ENCODE measurements at regions not wholly inside any gene's neighbourhood (a gene's known extent, or its start where the extent isn't known, plus 50 kb on each side); places are given as distances from the start of the nearest gene placed in this dataset.

DNA sequence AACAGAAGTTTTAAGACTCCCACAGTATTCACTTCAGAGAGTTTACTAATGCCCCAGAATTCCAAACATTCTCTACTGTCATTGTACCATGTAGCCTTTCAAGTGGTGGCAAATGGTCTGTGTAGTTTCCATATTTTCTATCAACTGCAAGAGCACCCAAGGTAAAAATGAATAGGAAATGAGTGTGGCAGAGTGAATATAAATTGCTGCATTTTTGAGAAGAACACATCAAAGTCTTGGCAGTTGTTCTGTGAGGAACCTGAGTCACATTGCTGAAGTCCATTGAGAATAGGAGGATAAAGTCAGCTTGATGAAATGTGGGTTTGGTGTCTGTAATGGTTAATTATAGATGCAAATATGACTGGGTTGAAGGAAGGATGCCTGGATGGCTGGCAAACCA is 193.6 kb downstream of the AASDHPPT start:
- TF ChIP-seq, protein P1, sequence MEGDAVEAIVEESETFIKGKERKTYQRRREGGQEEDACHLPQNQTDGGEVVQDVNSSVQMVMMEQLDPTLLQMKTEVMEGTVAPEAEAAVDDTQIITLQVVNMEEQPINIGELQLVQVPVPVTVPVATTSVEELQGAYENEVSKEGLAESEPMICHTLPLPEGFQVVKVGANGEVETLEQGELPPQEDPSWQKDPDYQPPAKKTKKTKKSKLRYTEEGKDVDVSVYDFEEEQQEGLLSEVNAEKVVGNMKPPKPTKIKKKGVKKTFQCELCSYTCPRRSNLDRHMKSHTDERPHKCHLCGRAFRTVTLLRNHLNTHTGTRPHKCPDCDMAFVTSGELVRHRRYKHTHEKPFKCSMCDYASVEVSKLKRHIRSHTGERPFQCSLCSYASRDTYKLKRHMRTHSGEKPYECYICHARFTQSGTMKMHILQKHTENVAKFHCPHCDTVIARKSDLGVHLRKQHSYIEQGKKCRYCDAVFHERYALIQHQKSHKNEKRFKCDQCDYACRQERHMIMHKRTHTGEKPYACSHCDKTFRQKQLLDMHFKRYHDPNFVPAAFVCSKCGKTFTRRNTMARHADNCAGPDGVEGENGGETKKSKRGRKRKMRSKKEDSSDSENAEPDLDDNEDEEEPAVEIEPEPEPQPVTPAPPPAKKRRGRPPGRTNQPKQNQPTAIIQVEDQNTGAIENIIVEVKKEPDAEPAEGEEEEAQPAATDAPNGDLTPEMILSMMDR (IDR thresholded peaks at IDR 0.05; ENCODE audit: low read depth, low read length), result no peak
- H3K4me3 ChIP-seq (replicated peaks in 1 of 2; ENCODE audit: low read depth in 2 of 2, low read length in 2 of 2), result no peak overlapping the region
- peak in 1 of 2 donors; percentile 49 for DNase-seq (ENCODE audit: low read depth in 2 of 2)

DNA sequence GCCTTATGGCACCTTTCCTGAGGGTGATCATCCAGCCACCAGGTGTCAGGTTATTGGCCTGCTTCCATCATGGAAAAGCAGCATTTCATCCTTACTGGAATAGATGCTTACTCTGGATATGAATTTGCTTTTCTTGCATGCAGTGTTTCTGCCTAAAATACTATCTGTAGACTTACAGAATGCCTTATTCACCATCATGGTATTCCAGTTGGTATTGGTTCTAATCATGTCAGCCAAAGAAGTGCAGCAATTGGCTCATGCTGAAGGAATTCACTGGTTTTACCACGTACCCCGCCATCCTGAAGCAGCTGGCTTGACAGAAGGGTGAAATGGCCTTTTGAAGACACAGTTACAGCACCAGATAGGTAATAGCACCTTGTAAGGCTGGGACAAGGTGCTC is 194.2 kb downstream of the AASDHPPT start:
- TF ChIP-seq, protein P1 (IDR thresholded peaks at IDR 0.05; ENCODE audit: low read depth, low read length), result no peak
- DNase-seq (ENCODE audit: low read depth in 2 of 2), result peak in 1 of 2 donors; percentile 46
- no peak overlapping the region for H3K4me3 ChIP-seq (replicated peaks in 1 of 2; ENCODE audit: low read depth in 2 of 2, low read length in 2 of 2)

DNA sequence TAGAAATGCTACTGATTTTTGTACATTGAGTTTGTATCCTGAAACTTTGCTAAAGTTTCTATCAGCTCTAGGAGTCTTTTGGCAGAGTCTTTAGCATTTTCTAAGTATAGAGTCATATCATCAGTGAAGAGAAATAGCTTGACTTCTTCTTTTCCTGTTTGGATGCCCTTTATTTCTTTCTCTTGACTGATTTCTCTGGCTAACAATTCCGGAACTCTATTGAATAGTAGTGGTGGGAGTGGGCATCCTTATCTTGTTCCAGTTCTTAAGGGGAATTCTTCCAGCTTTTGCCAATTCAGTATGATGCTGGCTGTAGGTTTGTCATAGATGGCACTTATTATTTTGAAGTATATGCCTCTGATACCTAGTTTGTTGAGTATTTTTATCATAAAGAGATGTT is 197.7 kb downstream of the AASDHPPT start:
- TF ChIP-seq, protein P1 (IDR thresholded peaks at IDR 0.05; ENCODE audit: low read depth, low read length), result no peak

DNA sequence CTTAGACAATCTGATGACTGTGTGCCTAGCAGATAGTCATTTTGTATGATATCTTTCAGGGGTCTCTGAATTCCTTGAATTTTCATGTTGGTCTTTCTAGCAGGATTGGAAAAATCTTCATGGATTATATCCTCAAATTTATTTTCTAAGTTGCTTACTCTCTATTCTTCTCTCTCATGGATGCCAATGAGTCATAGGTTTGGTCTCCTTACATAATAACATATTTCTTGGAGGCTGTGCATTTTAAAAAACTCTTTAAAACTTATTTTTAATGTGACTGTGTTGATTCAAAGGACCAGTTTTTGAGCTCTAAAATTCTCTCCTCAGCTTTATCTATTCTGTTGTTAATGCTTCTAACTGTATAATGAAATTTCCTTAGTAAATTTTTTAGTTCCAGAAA is 198.7 kb downstream of the AASDHPPT start:
- TF ChIP-seq, protein P1 (IDR thresholded peaks at IDR 0.05; ENCODE audit: low read depth, low read length), result no peak
- H3K4me3 ChIP-seq (replicated peaks in 1 of 2; ENCODE audit: low read depth in 2 of 2, low read length in 2 of 2), result no peak overlapping the region
- peak in 1 of 2 donors; percentile 59 for DNase-seq (ENCODE audit: low read depth in 2 of 2)

More for the DNA sequence above, 197.7 kb downstream of the AASDHPPT start:
- DNase-seq (ENCODE audit: low read depth in 2 of 2), result peak; percentile 16 to 58
- H3K4me3 ChIP-seq (replicated peaks in 1 of 2; ENCODE audit: low read depth in 2 of 2, low read length in 2 of 2), result no peak overlapping the region

DNA sequence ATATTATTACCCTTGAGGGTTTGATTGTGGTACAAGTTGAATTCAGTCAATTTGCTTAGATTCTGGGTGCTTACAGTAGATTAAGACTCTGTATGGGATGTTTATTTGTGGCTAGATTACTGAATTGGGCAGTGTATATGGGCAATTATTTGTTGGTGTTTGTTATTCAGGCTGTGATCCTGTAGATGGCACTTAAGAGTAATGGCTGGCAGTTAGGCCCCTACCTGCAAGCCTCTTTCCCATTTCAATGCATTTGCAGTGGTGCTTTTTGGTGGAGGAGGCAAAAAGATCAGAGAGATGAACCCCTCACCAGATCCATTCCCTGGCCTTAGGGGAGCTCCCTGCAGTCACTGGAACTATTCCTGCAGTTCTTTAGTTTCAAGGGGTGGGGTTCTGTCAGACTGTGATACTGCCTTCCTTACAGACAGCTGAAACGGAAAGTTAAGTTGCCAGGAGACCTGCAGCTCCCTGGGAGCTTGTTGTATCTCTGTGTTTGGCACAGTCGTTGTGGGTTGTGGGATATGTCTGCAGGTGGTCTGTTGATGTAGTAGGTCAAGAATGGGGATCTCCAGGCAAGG is 199.5 kb downstream of the AASDHPPT start:
- no peak overlapping the region for H3K4me3 ChIP-seq (replicated peaks in 1 of 2; ENCODE audit: low read depth in 2 of 2, low read length in 2 of 2)
- TF ChIP-seq, protein P1 (IDR thresholded peaks at IDR 0.05; ENCODE audit: low read depth, low read length), result peak; percentile 46
- DNase-seq (ENCODE audit: low read depth in 2 of 2), result peak; percentile 43 to 56

DNA sequence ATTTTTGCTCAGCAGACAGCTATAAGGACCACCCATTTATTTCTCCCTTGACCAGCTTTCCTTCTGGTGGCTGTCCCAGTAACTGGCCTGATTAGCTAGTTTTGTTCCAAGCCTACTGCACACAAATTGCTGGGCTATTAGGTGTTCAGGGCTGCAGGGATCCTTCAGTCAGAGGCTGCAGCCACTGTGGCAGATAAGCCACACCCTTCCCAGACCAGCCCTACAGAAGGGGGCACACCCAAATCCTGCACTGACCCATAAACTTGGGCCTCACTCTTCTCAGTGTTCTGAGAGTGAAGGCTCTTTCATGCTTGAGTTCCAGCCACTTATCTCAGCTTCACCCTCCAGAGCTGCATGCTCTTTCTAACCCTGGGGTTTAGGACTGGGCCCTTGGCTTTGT is 200.0 kb downstream of the AASDHPPT start:
- TF ChIP-seq, protein P1 (IDR thresholded peaks at IDR 0.05; ENCODE audit: low read depth, low read length), result no peak
- peak in 1 of 2 donors; percentile 11 for DNase-seq (ENCODE audit: low read depth in 2 of 2)

DNA sequence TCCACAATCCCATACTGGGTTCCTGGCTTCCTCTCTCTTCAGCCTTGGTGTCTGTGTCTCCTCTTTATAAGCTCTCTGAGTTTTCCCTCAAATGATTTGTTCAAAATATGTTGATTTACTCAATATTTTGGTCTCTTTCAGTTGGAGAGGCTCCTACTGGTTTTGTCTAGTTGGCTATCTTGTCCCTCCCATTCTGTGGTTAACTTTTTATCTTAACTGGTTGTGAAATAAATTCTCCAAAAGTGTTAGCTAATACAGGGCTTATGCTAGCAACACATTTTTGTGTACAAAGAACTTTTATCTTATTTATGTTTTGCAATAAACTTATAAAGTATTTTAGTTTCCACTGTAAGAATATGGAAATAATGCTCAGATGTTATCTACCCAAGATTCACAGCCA is 200.9 kb downstream of the AASDHPPT start:
- DNase-seq (ENCODE audit: low read depth in 2 of 2), result peak; percentile 52 to 90
- TF ChIP-seq, protein P1 (IDR thresholded peaks at IDR 0.05; ENCODE audit: low read depth, low read length), result no peak
- H3K4me3 ChIP-seq (replicated peaks in 1 of 2; ENCODE audit: low read depth in 2 of 2, low read length in 2 of 2), result no peak overlapping the region

More for the DNA sequence above, 200.0 kb downstream of the AASDHPPT start:
- no peak overlapping the region for H3K4me3 ChIP-seq (replicated peaks in 1 of 2; ENCODE audit: low read depth in 2 of 2, low read length in 2 of 2)
